ENCODE measurements at regions not wholly inside any gene's neighbourhood (a gene's known extent, or its start where the extent isn't known, plus 50 kb on each side); places are given as distances from the start of the nearest gene placed in this dataset.

- no peak for TF ChIP-seq CTCF (tag by site-specific recombination; IDR thresholded peaks at IDR 0.05)
- TF ChIP-seq BCL11A (tag by site-specific recombination; IDR thresholded peaks at IDR 0.05; ENCODE audit: low read depth), result no peak
These were observed 113.7 kb upstream of the LSM6 start for GRCh38 chr4:146061610-146062334.

All from HEK293 (cell line).